K562 (cell line): ENCODE measurements at regions not wholly inside any gene's neighbourhood (a gene's known extent, or its start where the extent isn't known, plus 50 kb on each side); places are given as distances from the start of the nearest gene placed in this dataset.

ENCODE experiments used
- CTCF ChIP-seq, 3 experiments: IDR thresholded peaks in 2 of 3; conservative IDR thresholded peaks in 1 of 3; 2 replicates each; pipeline ENCODE4 v1.5.1; 2011 to 2012; ENCODE audit warnings: low read length in 3 of 3, mild to moderate bottlenecking in 3 of 3, control low read depth in 2 of 3, improper control_type of control experiment in 1 of 3, inconsistent platforms in 1 of 3, low read depth in 1 of 3, mixed read lengths in 1 of 3, moderate library complexity in 1 of 3; ENCODE audit not compliant: insufficient read depth in 2 of 3
- EP300 ChIP-seq: IDR thresholded peaks from 2 replicates; pipeline ENCODE4 v1.6.1; 2012; ENCODE audit warnings: low read length, improper control_type of control experiment
- KHSRP ChIP-seq: fragments of 450-650 bp; IDR thresholded peaks from 2 replicates; pipeline ENCODE4 v1.6.1; 2017
- MAZ ChIP-seq, 2 experiments: fragments of 450-650 bp in 1 of 2; sonication (generic) in 1 of 2; formaldehyde crosslinking; IDR thresholded peaks in 1 of 2; conservative IDR thresholded peaks in 1 of 2; 2 replicates each; pipeline versions ENCODE4 v1.4.0 to v1.5.0; 2020; ENCODE audit warnings: mild to moderate bottlenecking in 1 of 2, missing genetic modification reagents in 1 of 2
- MIER1 ChIP-seq: fragments of 450-650 bp; IDR thresholded peaks from 2 replicates; pipeline ENCODE4 v1.6.1; 2016; ENCODE audit warnings: antibody characterized with exemption, mild to moderate bottlenecking, low read depth
- ZNF121 ChIP-seq: sonication (generic); formaldehyde crosslinking; conservative IDR thresholded peaks from 2 replicates; pipeline ENCODE4 v1.8.0; 2022; ENCODE audit warnings: missing genetic modification reagents

- no peak for TF ChIP-seq MIER1
- no peak for TF ChIP-seq KHSRP
- no peak for TF ChIP-seq EP300
- TF ChIP-seq CTCF (IDR thresholded peaks at IDR 0.05 in 2 of 3, conservative IDR thresholded peaks at IDR 0.05 in 1 of 3; ENCODE audit: insufficient read depth in 2 of 3, low read depth in 1 of 3, low read length in 3 of 3) = no peak
- no peak for TF ChIP-seq MAZ (CRISPR knock-in tag; conservative IDR thresholded peaks at IDR 0.05 in 1 of 2, IDR thresholded peaks at IDR 0.05 in 1 of 2)
- no peak for TF ChIP-seq ZNF121 (CRISPR knock-in tag)
Measured at GRCh38 chr16:63629272-63629671, 1492.6 kb downstream of the CDH11 start.
